Mucosa of descending colon (tissue), 3 donors: ENCODE measurements at regions not wholly inside any gene's neighbourhood (a gene's known extent, or its start where the extent isn't known, plus 50 kb on each side); places are given as distances from the start of the nearest gene placed in this dataset.

ENCODE experiments used
- ATAC-seq: fragments of 200-7000 bp; cut with Tn5 transposase; one replicate; pipeline ENCODE4 v1.9.1; 2020; ENCODE audit warnings: mild to moderate bottlenecking, moderate library complexity
- DNase-seq, 3 donors: peaks; one replicate each; pipeline ENCODE4 v3.0.0-alpha.2; 2020
- H3K36me3 ChIP-seq: fragments of 200-600 bp; one replicate; pipeline ENCODE4 v1.8.0; 2021; ENCODE audit warnings: low read depth, mild to moderate bottlenecking
- H3K4me1 ChIP-seq: fragments of 200-600 bp; one replicate; pipeline ENCODE4 v1.8.0; 2021; ENCODE audit warnings: low read depth, mild to moderate bottlenecking
- H3K4me3 ChIP-seq: fragments of 200-600 bp; one replicate; pipeline ENCODE4 v1.8.0; 2021; ENCODE audit warnings: mild to moderate bottlenecking
- H3K9me3 ChIP-seq: fragments of 200-600 bp; one replicate; pipeline ENCODE4 v1.8.0; 2021; ENCODE audit warnings: mild to moderate bottlenecking
- CTCF ChIP-seq: fragments of 200-600 bp; IDR thresholded peaks from one replicate; pipeline ENCODE4 v1.8.0; 2022; ENCODE audit warnings: antibody characterized with exemption, mild to moderate bottlenecking
- intact Hi-C, 2 donors: fragments of 100-400 bp; cut with DNase I in 1 of 2; cut with micrococcal nuclease in 1 of 2; formaldehyde crosslinking; loops; one replicate each; pipeline versions ENCODE4 v1.11.0 to v1.11.1; 2022; cut with DNase I, micrococcal nuclease
- donor health status: DM: no; HTN: no; CAD: no; lungs with moderate emphysema.
- donor health status: DM: no; HTN: no; CAD: no.
- donor health status: DM: no; HTN: yes; CAD: no.

DNA sequence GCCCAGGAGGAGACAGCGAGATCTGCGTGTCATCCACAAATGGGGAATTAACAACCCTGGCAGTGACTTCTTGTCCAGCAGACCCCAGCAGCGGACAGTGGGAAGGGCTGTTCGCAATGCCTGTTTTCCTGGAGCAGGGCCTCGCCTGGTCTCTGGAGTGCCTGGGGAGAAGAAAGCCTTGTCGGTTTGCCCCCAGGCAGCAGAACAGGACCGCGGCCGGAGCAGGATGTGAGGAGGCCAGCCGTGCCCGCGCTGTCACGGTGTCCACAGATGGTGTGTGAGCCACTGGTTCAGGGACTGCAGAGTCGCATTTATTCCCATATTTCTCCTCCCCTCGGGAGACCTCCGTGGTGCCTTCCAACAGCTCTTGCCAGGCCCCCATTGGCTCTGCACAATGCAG is 68.5 kb upstream of the GSE1 start:
- TF ChIP-seq CTCF: no peak
- Histone ChIP-seq H3K4me3 (no peak overlapping the region), H3K4me1 (no peaks in the 10 kb centered on the region), H3K9me3 (peaks cover 4% of the 10 kb centered on the region), H3K36me3 (no peaks in the 10 kb centered on the region)
- intact Hi-C loops: no loop called here
- DNase-seq: no peak
- no peak for ATAC-seq

DNA sequence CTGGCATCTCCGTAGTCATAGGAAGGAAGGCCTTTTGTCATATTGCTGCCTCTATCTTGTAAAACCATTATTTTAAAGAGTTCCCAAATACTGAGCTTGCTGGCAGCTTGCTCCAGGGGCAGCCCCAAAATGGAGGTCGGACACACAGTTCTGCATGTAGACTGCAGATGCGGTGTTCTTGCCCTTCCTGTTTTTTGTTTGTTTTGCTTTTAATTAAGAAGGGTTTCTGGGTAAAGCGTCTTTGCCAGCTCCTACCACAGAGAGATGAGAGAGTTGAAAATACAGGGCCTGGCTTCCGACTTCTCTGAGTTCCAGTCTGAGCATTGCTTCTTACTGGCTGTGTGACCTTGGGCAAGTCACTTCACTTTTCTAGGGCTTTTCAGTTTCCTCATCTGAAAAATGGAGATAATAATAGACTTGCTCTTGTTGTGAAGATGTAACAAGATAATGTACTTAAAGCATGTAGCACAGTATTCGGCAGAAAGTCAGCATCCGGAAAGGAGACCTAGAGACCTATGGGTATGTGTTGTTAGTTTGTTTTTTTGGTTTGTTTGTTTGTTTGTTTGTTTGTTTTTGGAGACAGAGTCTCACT is 67.8 kb upstream of the GSE1 start:
- ATAC-seq: no peak
- H3K4me1 ChIP-seq: no peaks in the 10 kb centered on the region
- no peak for DNase-seq
- H3K9me3 ChIP-seq: no peaks in the 10 kb centered on the region
- intact Hi-C loops: no loop called here
- H3K36me3 ChIP-seq: no peaks in the 10 kb centered on the region
- TF ChIP-seq CTCF: no peak
- H3K4me3 ChIP-seq: no peak overlapping the region

DNA sequence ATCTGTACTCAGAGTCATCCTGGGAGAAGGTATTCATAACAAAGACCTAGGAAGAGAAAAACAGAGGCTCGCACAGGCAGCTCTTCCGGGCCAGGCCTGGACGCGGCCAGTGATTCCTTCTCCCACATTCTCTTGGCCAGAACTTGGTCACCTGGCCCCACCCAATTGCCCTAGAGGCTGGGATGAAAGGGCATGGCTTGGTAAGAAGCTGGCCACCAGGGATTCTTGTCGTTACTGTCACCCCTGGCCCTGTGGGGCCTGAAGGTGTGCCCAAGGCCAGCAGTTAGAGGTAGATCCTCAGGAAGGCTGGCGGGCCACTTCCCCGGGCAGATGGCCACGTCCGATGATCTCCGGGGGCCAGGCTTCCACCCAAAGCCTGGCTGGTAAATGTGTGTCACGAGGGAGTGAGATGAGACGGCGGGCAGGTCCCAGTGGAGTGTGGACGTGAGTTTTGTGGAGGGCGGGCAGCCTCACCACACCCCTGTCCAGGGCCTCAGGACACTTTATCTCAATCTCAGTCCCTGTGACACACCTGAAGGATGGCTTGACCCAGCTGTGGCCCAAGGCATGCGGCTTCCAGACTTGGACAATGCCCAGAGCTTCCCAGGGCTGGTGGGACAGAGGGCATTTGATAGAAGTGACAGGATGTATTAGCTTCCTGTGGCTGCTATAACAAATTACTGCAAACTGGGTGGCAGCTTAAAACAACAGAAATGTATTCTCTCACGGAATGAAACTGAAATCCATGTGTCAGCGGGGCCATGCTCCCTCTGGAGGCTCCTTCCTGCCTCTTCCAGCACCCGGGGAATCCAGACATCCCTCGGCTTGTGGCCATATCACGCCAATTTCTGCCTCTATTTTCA is 66.3 kb upstream of the GSE1 start:
- Histone ChIP-seq H3K36me3 (no peaks in the 10 kb centered on the region), H3K4me1 (peaks cover 8% of the 10 kb centered on the region), H3K9me3 (no peaks in the 10 kb centered on the region), H3K4me3 (no peak overlapping the region)
- ATAC-seq (no peak), DNase-seq (no peak)
- intact Hi-C loops: no loop called here
- TF ChIP-seq CTCF: no peak

DNA sequence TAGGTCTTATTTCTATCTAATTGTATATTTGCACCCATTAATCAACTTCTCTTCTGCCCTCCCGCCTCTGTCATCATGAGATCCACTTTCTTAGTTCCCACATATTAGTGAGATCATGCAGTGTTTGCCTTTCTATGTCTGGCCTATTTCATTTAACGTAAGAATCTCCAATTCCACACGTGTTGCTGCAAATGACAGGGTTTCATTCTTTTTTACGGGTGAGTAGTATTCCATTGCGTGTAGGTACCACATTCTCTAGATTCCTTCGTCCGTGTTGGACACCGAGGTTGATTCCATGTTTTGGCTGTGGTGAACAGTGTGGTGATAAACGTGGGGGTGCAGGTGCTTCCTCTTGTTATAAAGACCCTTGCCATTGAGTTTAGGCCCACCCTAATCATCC is 64.7 kb upstream of the GSE1 start:
- no peak for TF ChIP-seq CTCF
- intact Hi-C loops: no loop called here
- DNase-seq (no peak), ATAC-seq (no peak)
- Histone ChIP-seq H3K4me3 (no peak overlapping the region), H3K9me3 (no peaks in the 10 kb centered on the region), H3K36me3 (no peaks in the 10 kb centered on the region), H3K4me1 (peaks cover 13% of the 10 kb centered on the region)

DNA sequence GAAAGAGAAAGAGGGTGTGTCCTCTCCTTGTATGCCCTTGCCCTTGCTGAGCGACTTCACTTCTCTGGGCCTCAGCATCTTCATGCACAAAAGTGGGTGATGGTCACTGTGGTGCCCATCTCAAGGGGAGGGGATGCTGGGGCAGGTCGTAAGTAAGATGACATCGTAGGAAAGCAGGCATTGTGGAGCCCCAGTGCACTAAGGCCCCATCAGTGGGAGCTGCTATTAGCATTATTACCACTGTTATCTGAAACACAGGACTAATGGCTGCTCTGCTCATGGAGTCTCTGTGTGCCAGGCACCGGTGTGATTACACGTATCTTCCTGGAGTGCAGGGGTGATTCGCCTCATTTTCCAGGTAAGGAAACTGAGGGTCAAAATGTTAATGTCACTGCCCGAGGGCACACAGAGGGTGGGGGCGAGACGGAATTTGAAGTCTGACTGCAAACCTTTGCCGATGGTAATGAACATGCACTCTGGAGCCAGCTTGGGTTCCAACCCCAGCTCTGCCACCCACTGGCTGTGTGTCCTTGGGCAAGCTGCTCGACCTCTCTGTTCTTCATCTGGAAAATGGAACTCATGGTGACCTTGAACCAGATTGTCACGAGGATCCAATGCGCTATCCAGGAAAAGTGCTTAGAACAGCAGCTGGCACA is 63.2 kb upstream of the GSE1 start:
- ATAC-seq (no peak), DNase-seq (no peak)
- no peak overlapping the region for H3K4me3 ChIP-seq
- peaks cover 13% of the 10 kb centered on the region for H3K4me1 ChIP-seq
- no peaks in the 10 kb centered on the region for H3K9me3 ChIP-seq
- H3K36me3 ChIP-seq: no peaks in the 10 kb centered on the region
- TF ChIP-seq CTCF: no peak
- intact Hi-C loops: no loop called here
